Trophoblast cell (in vitro differentiated cells and primary cell): ENCODE measurements at regions not wholly inside any gene's neighbourhood (a gene's known extent, or its start where the extent isn't known, plus 50 kb on each side); places are given as distances from the start of the nearest gene placed in this dataset.

Source experiments
- DNase-seq, 2 donors: peaks; one replicate each; pipeline ENCODE4 v3.0.0-alpha.2; 2016
- H2AFZ ChIP-seq: 2 replicates; pipeline ENCODE4 v1.6.1; 2013; ENCODE audit warnings: low read length, moderate library complexity, mild to moderate bottlenecking; ENCODE audit not compliant: insufficient read depth, poor library complexity
- H2AK5ac ChIP-seq: 2 replicates; pipeline ENCODE4 v1.6.1; 2013; ENCODE audit warnings: mild to moderate bottlenecking, low read length
- H2BK120ac ChIP-seq: 2 replicates; pipeline ENCODE4 v1.6.1; 2013; ENCODE audit warnings: low read length, mild to moderate bottlenecking, moderate library complexity; ENCODE audit not compliant: insufficient read depth, poor library complexity
- H2BK12ac ChIP-seq: 2 replicates; pipeline ENCODE4 v1.6.1; 2013; ENCODE audit warnings: mild to moderate bottlenecking, low read length, moderate library complexity
- H2BK5ac ChIP-seq: 2 replicates; pipeline ENCODE4 v1.6.1; 2013; ENCODE audit warnings: low read length, low read depth, moderate library complexity, mild to moderate bottlenecking; ENCODE audit not compliant: poor library complexity
- H3K14ac ChIP-seq: 2 replicates; pipeline ENCODE4 v1.6.1; 2013; ENCODE audit warnings: mild to moderate bottlenecking, low read length
- H3K18ac ChIP-seq: 2 replicates; pipeline ENCODE4 v1.6.1; 2013; ENCODE audit warnings: mild to moderate bottlenecking, low read length
- H3K23ac ChIP-seq: 2 replicates; pipeline ENCODE4 v1.6.1; 2013; ENCODE audit warnings: low read length
- H3K27ac ChIP-seq: 2 replicates; pipeline ENCODE4 v1.5.1; 2013; ENCODE audit warnings: low read depth, mild to moderate bottlenecking, inconsistent platforms, low read length, moderate library complexity
- H3K27me3 ChIP-seq: 2 replicates; pipeline ENCODE4 v1.6.1; 2013; ENCODE audit warnings: inconsistent platforms, mild to moderate bottlenecking, low read length, moderate library complexity; ENCODE audit not compliant: insufficient read depth
- H3K36me3 ChIP-seq, 2 experiments: 1 replicate in 1 of 2; 2 replicates in 1 of 2; pipeline ENCODE4 v1.6.1; 2013; ENCODE audit warnings: low read length in 2 of 2, mild to moderate bottlenecking in 2 of 2, moderate library complexity in 1 of 2; ENCODE audit not compliant: insufficient read depth in 2 of 2, control insufficient read depth in 1 of 2
- H3K4ac ChIP-seq: 2 replicates; pipeline ENCODE4 v1.6.1; 2013; ENCODE audit warnings: low read depth, mild to moderate bottlenecking, low read length, moderate library complexity
- H3K4me1 ChIP-seq, 2 experiments: 1 replicate in 1 of 2; 2 replicates in 1 of 2; pipeline ENCODE4 v1.6.1; 2013; ENCODE audit warnings: low read length in 2 of 2, mild to moderate bottlenecking in 2 of 2, moderate library complexity in 1 of 2; ENCODE audit not compliant: insufficient read depth in 2 of 2, control insufficient read depth in 1 of 2
- H3K4me2 ChIP-seq: 2 replicates; pipeline ENCODE4 v1.6.1; 2013; ENCODE audit warnings: inconsistent platforms, mild to moderate bottlenecking, low read length, moderate library complexity
- H3K4me3 ChIP-seq: 2 replicates; pipeline ENCODE4 v1.5.1; 2013; ENCODE audit warnings: mild to moderate bottlenecking, low read depth, low read length, inconsistent platforms
- H3K79me1 ChIP-seq: one replicate; pipeline ENCODE4 v1.6.1; 2013; ENCODE audit warnings: low read length
- H3K79me2 ChIP-seq: 2 replicates; pipeline ENCODE4 v1.6.1; 2013; ENCODE audit warnings: low read length, mild to moderate bottlenecking; ENCODE audit not compliant: control insufficient read depth, insufficient read depth, poor library complexity
- H3K9ac ChIP-seq: 2 replicates; pipeline ENCODE4 v1.6.1; 2013; ENCODE audit warnings: mild to moderate bottlenecking, low read length
- H3K9me3 ChIP-seq: 2 replicates; pipeline ENCODE4 v1.6.1; 2013; ENCODE audit warnings: low read depth, mild to moderate bottlenecking, control low read depth, inconsistent platforms, low read length; ENCODE audit not compliant: insufficient read depth
- H4K12ac ChIP-seq: 2 replicates; pipeline ENCODE4 v1.6.1; 2013; ENCODE audit warnings: low read depth, mild to moderate bottlenecking, low read length, moderate library complexity
- H4K8ac ChIP-seq: 2 replicates; pipeline ENCODE4 v1.6.1; 2013; ENCODE audit warnings: low read depth, mild to moderate bottlenecking, low read length, moderate library complexity
- H4K91ac ChIP-seq: one replicate; pipeline ENCODE4 v1.6.1; 2013; ENCODE audit warnings: low read depth, mild to moderate bottlenecking, low read length, moderate library complexity
- WGBS: extraction: QIAGEN DNeasy Blood & Tissue Kit; methylation state at CpG from one replicate; pipeline ENCODE4 v1.1.7; 2013; ENCODE audit warnings: missing lambda C conversion rate; ENCODE audit not compliant: insufficient read length, insufficient coverage; ENCODE audit errors: extremely low coverage; 5-methylcytosine and 5-hydroxymethylcytosine counted together

DNA sequence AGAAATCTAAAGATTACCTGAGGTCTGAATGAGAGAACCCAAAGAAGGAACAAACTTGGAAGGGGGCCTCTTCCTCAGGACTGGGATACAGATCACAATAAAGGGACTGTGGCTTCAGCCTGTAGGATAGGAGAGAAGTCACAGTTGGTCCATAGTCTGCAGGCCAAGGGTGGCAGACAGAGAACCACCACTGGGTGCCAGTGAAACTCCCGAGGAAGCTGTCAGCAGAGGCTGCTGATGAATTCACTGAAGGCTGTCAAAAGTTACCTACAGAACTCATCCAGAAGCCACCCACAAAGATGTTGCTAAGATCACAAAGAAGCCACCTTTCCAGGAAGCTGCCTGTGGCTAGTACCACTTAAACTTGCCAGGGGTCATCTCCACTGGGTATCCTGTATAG lies 78.5 kb downstream of the TMCO5A start:
- no peak overlapping the region for H2BK120ac ChIP-seq
- H3K79me1 ChIP-seq = no peaks in the 10 kb centered on the region
- peaks cover 0 to 4% of the 10 kb centered on the region in 2 experiments for H3K4me1 ChIP-seq
- no peak overlapping the region for H3K4ac ChIP-seq
- no peak overlapping the region for H3K14ac ChIP-seq
- H4K91ac ChIP-seq = no peak overlapping the region
- no peak overlapping the region for H3K18ac ChIP-seq
- no peak overlapping the region for H3K4me3 ChIP-seq
- H3K27ac ChIP-seq = no peak overlapping the region
- H4K12ac ChIP-seq = no peak overlapping the region
- no peak overlapping the region for H3K9ac ChIP-seq
- WGBS = no CpG with 5 or more reads among the region's 1 CpG
- H2AK5ac ChIP-seq = no peak overlapping the region
- H3K27me3 ChIP-seq = no peaks in the 10 kb centered on the region
- no peak overlapping the region for H2BK5ac ChIP-seq
- no peak overlapping the region for H2BK12ac ChIP-seq
- DNase-seq = no peak
- H3K4me2 ChIP-seq = no peak overlapping the region
- no peaks in the 10 kb centered on the region for H3K79me2 ChIP-seq
- no peak overlapping the region for H2AFZ ChIP-seq
- no peak overlapping the region for H4K8ac ChIP-seq
- no peaks in the 10 kb centered on the region for H3K9me3 ChIP-seq
- H3K23ac ChIP-seq = no peak overlapping the region
- H3K36me3 ChIP-seq = no peaks in the 10 kb centered on the region

DNA sequence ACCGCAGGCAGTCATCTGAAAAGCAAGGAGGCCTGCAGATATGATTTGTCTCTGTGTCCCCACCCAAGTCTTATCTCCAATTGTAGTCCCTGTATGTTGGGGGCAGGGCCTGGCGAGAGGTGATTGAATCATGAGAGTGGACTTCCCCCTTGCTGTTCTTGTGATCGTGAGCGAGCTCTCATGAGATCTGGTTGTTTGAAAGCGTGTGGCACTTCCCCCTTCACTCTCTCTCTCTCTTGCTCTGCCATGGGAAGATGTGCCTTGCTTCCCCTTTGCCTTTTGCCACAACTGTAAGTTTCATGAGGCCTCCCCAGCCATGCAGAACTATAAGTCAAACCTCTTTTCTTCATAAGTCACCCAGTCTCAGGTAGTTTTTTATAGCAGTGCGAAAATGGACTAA lies 83.3 kb downstream of the TMCO5A start:
- Histone ChIP-seq H4K8ac (no peak overlapping the region), H3K4me2 (no peak overlapping the region), H3K4me3 (no peak overlapping the region), H3K9me3 (no peaks in the 10 kb centered on the region), H3K23ac (no peak overlapping the region), H3K36me3 (no peaks in the 10 kb centered on the region), H3K79me1 (no peaks in the 10 kb centered on the region), H3K4ac (no peak overlapping the region), H2BK120ac (no peak overlapping the region), H3K27ac (no peak overlapping the region), H2AFZ (no peak overlapping the region), H2BK5ac (no peak overlapping the region), H3K9ac (no peak overlapping the region), H3K27me3 (no peaks in the 10 kb centered on the region), H2BK12ac (no peak overlapping the region), H3K79me2 (no peaks in the 10 kb centered on the region), H3K4me1 (peaks cover 0 to 4% of the 10 kb centered on the region in 2 experiments), H4K91ac (no peak overlapping the region), H3K18ac (no peak overlapping the region), H3K14ac (no peak overlapping the region), H2AK5ac (no peak overlapping the region), H4K12ac (no peak overlapping the region)
- no peak for DNase-seq
- no CpG with 5 or more reads among the region's 6 CpGs for WGBS

DNA sequence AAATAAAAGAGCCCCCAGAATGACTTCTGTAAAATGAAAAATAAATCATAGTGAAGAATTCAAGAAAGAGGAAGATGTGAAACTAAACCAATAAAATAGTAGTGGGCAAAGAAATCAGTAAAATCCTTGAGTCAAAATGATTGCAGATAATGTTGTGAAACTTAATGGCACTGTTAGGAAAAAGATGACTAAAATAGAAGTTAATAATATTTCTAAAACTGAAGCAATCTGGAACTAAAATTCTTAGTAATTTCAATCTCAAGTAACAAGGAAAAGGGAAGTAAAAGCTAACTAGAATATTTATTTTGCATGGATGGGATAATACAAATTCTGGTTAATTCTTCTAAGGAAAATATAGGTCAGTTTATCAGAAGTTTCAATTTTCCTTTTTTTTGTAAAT lies 84.6 kb downstream of the TMCO5A start:
- Histone ChIP-seq H3K4me1 (no peaks in the 10 kb centered on the region), H2AK5ac (no peak overlapping the region), H4K12ac (no peak overlapping the region), H2BK12ac (no peak overlapping the region), H3K27ac (no peak overlapping the region), H4K91ac (no peak overlapping the region), H4K8ac (no peak overlapping the region), H2BK5ac (no peak overlapping the region), H3K4me3 (no peak overlapping the region), H3K79me1 (no peaks in the 10 kb centered on the region), H2BK120ac (no peak overlapping the region), H3K36me3 (no peaks in the 10 kb centered on the region), H3K18ac (no peak overlapping the region), H3K4ac (no peak overlapping the region), H3K23ac (no peak overlapping the region), H3K9ac (no peak overlapping the region), H3K27me3 (no peaks in the 10 kb centered on the region), H3K9me3 (no peaks in the 10 kb centered on the region), H3K79me2 (no peaks in the 10 kb centered on the region), H3K14ac (no peak overlapping the region), H3K4me2 (no peak overlapping the region), H2AFZ (no peak overlapping the region)
- no peak for DNase-seq

DNA sequence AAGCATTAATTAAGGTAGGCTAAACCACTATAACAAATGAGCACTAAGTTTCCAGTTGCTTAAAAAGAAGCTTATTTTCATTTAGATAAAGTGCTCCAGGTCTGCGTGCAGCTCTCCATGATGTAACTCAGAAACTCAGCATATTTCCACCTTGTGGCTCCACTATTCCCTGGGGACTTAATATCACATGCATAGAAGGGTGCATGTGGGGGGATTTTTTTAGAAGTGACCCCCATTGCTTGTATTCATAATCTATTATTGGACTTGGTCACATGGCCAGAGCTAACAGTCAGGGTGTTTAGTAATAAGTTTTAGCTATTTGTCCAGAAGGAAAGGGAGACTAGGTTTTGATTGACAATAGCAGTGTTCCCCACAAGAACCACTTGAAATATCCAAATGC lies 86.8 kb downstream of the TMCO5A start:
- H3K27ac ChIP-seq = no peak overlapping the region
- H3K27me3 ChIP-seq = no peaks in the 10 kb centered on the region
- H3K4me3 ChIP-seq = no peak overlapping the region
- H3K9ac ChIP-seq = no peak overlapping the region
- H2BK5ac ChIP-seq = no peak overlapping the region
- H3K18ac ChIP-seq = no peak overlapping the region
- H3K9me3 ChIP-seq = no peaks in the 10 kb centered on the region
- H3K4me2 ChIP-seq = no peak overlapping the region
- DNase-seq = no peak
- H3K4ac ChIP-seq = no peak overlapping the region
- no peak overlapping the region for H3K14ac ChIP-seq
- no peak overlapping the region for H2AK5ac ChIP-seq
- no peak overlapping the region for H3K23ac ChIP-seq
- no peaks in the 10 kb centered on the region for H3K4me1 ChIP-seq
- WGBS = no CpG with 5 or more reads among the region's 1 CpG
- H2AFZ ChIP-seq = no peak overlapping the region
- H3K79me2 ChIP-seq = no peaks in the 10 kb centered on the region
- H2BK120ac ChIP-seq = no peak overlapping the region
- H4K8ac ChIP-seq = no peak overlapping the region
- no peak overlapping the region for H4K91ac ChIP-seq
- H4K12ac ChIP-seq = no peak overlapping the region
- H3K79me1 ChIP-seq = no peaks in the 10 kb centered on the region
- no peak overlapping the region for H2BK12ac ChIP-seq
- H3K36me3 ChIP-seq = no peaks in the 10 kb centered on the region
